IMR-90 (cell line): ENCODE measurements at regions not wholly inside any gene's neighbourhood (a gene's known extent, or its start where the extent isn't known, plus 50 kb on each side); places are given as distances from the start of the nearest gene placed in this dataset.

Source experiments
- ATAC-seq: fragments of 200-7000 bp; cut with Tn5 transposase; 2 replicates; pipeline ENCODE4 v1.9.1; 2020; ENCODE audit warnings: low read depth, mild to moderate bottlenecking, moderate library complexity
- BruUV-seq: library from RNA; stranded (reverse); fragments of 400-500 nt; replicated peaks from 2 replicates; lab custom pipeline; 2021; lab: Mats Ljungman, UMichigan
- CTCF ChIA-PET: fragments of 300-600 bp; formaldehyde crosslinking; extraction: SDS; loops from one replicate; lab custom pipeline; 2021; ENCODE audit warnings: antibody characterized with exemption; lab: Yijun Ruan, JAX
- POLR2A ChIA-PET: fragments of 300-600 bp; sonication (Branson Sonifier 250); formaldehyde crosslinking; loops from one replicate; lab custom pipeline; 2022; ENCODE audit warnings: antibody characterized with exemption; ENCODE audit not compliant: unreplicated experiment; lab: Charles Lee
- DNase-seq: peaks from one replicate; pipeline ENCODE4 v3.0.0; 2013
- H2AFZ ChIP-seq: replicated peaks from 2 replicates; pipeline ENCODE3; 2013; ENCODE audit warnings: low read length, mild to moderate bottlenecking; ENCODE audit not compliant: poor library complexity
- H2AK5ac ChIP-seq: 2 replicates; pipeline ENCODE4 v1.6.1; 2013; ENCODE audit warnings: low read depth, low read length, inconsistent platforms
- H2AK9ac ChIP-seq: replicated peaks from 2 replicates; pipeline ENCODE3; 2013; ENCODE audit warnings: mild to moderate bottlenecking, low read depth, low read length, moderate library complexity; ENCODE audit not compliant: poor library complexity
- H2BK120ac ChIP-seq: 2 replicates; pipeline ENCODE4 v1.6.1; 2013; ENCODE audit warnings: low read depth, low read length, inconsistent platforms
- H2BK15ac ChIP-seq: 3 replicates; pipeline ENCODE4 v1.6.1; 2013; ENCODE audit warnings: low read depth, low read length, inconsistent platforms
- H2BK20ac ChIP-seq: 2 replicates; pipeline ENCODE4 v1.6.1; 2013; ENCODE audit warnings: low read depth, mild to moderate bottlenecking, inconsistent platforms, low read length, moderate library complexity
- H2BK5ac ChIP-seq: 2 replicates; pipeline ENCODE4 v1.6.1; 2013; ENCODE audit warnings: mild to moderate bottlenecking, low read depth, low read length, inconsistent platforms; ENCODE audit not compliant: poor library complexity, severe bottlenecking
- H3K14ac ChIP-seq: replicated peaks from 2 replicates; pipeline ENCODE4 v1.6.1; 2013; ENCODE audit warnings: low read depth, low read length, inconsistent platforms
- H3K18ac ChIP-seq: 2 replicates; pipeline ENCODE4 v1.6.1; 2013; ENCODE audit warnings: low read depth, low read length, control low read depth
- H3K23ac ChIP-seq: 2 replicates; pipeline ENCODE4 v1.6.1; 2013; ENCODE audit warnings: low read depth, low read length, inconsistent platforms
- H3K27ac ChIP-seq: 2 replicates; pipeline ENCODE4 v1.5.1; 2013; ENCODE audit warnings: mild to moderate bottlenecking, control low read depth, low read length; ENCODE audit not compliant: insufficient read depth
- H3K27me3 ChIP-seq: 2 replicates; pipeline ENCODE4 v1.6.1; 2013; ENCODE audit warnings: low read length; ENCODE audit not compliant: control insufficient read depth, insufficient read depth
- H3K36me3 ChIP-seq: 2 replicates; pipeline ENCODE4 v1.6.1; 2013; ENCODE audit warnings: low read length, mixed read lengths; ENCODE audit not compliant: control insufficient read depth, insufficient read depth
- H3K4ac ChIP-seq: 2 replicates; pipeline ENCODE4 v1.6.1; 2013; ENCODE audit warnings: low read depth, low read length, inconsistent platforms
- H3K4me1 ChIP-seq: 2 replicates; pipeline ENCODE4 v1.6.1; 2013; ENCODE audit warnings: low read length, mixed read lengths; ENCODE audit not compliant: control insufficient read depth, insufficient read depth
- H3K4me2 ChIP-seq: 2 replicates; pipeline ENCODE4 v1.6.1; 2013; ENCODE audit warnings: low read depth, mild to moderate bottlenecking, control low read depth, low read length, moderate library complexity
- H3K4me3 ChIP-seq: 2 replicates; pipeline ENCODE4 v1.5.1; 2013; ENCODE audit warnings: low read depth, mild to moderate bottlenecking, control low read depth, low read length, moderate library complexity; ENCODE audit not compliant: insufficient read depth
- H3K56ac ChIP-seq: 2 replicates; pipeline ENCODE4 v1.6.1; 2013; ENCODE audit warnings: low read length, inconsistent platforms; ENCODE audit not compliant: insufficient read depth; ENCODE audit errors: extremely low read depth
- H3K79me1 ChIP-seq, 2 experiments: 2 replicates each; pipeline ENCODE4 v1.6.1; 2013; ENCODE audit warnings: low read length in 2 of 2, inconsistent platforms in 1 of 2, low read depth in 1 of 2
- H3K9ac ChIP-seq: 2 replicates; pipeline ENCODE4 v1.6.1; 2013; ENCODE audit warnings: low read depth, low read length, control low read depth
- H3K9me1 ChIP-seq: 2 replicates; pipeline ENCODE4 v1.6.1; 2013; ENCODE audit warnings: low read length, inconsistent platforms; ENCODE audit not compliant: insufficient read depth
- H3K9me3 ChIP-seq: 2 replicates; pipeline ENCODE4 v1.6.1; 2013; ENCODE audit warnings: low read length; ENCODE audit not compliant: control insufficient read depth, insufficient read depth
- H4K20me1 ChIP-seq: 2 replicates; pipeline ENCODE4 v1.6.1; 2013; ENCODE audit warnings: low read length, inconsistent platforms; ENCODE audit not compliant: insufficient read depth
- H4K5ac ChIP-seq: 2 replicates; pipeline ENCODE4 v1.6.1; 2013; ENCODE audit warnings: mild to moderate bottlenecking, low read depth, low read length, control low read depth
- H4K8ac ChIP-seq, 2 experiments: 2 replicates each; pipeline ENCODE4 v1.6.1; 2013; ENCODE audit warnings: low read depth in 2 of 2, low read length in 2 of 2, control low read depth in 1 of 2, inconsistent platforms in 1 of 2
- H4K91ac ChIP-seq: 2 replicates; pipeline ENCODE4 v1.6.1; 2013; ENCODE audit warnings: low read depth, low read length, inconsistent platforms; ENCODE audit not compliant: insufficient read depth
- CEBPB ChIP-seq: IDR thresholded peaks from 2 replicates; pipeline ENCODE4 v1.6.1; 2012; ENCODE audit warnings: low read depth, low read length, improper control_type of control experiment
- FOS ChIP-seq: fragments of 150-350 bp; IDR thresholded peaks from 2 replicates; pipeline ENCODE4 v1.6.1; 2016; ENCODE audit warnings: low read depth, low read length
- MAZ ChIP-seq: IDR thresholded peaks from 2 replicates; pipeline ENCODE4 v1.6.1; 2012; ENCODE audit warnings: low read depth, mild to moderate bottlenecking, low read length, improper control_type of control experiment, moderate library complexity, borderline replicate concordance
- MXI1 ChIP-seq: IDR thresholded peaks from 2 replicates; pipeline ENCODE4 v1.6.1; 2012; ENCODE audit warnings: low read depth, mild to moderate bottlenecking, low read length, moderate library complexity, borderline replicate concordance
- RCOR1 ChIP-seq: IDR thresholded peaks from 2 replicates; pipeline ENCODE4 v1.6.1; 2012; ENCODE audit warnings: mild to moderate bottlenecking, low read length, improper control_type of control experiment; ENCODE audit not compliant: insufficient replicate concordance
- RFX5 ChIP-seq: IDR thresholded peaks from 2 replicates; pipeline ENCODE4 v1.8.0; 2012; ENCODE audit warnings: low read depth, mild to moderate bottlenecking, low read length, moderate library complexity
- WGBS, 2 experiments: methylation state at CpG; one replicate each; pipeline versions ENCODE4 v1.1.5 to v1.1.7; 2013; ENCODE audit warnings: missing lambda C conversion rate in 2 of 2; ENCODE audit not compliant: insufficient read length in 1 of 2; ENCODE audit errors: extremely low coverage in 2 of 2; 5-methylcytosine and 5-hydroxymethylcytosine counted together
- dilution Hi-C: fragments of 300-500 bp; cut with HindIII; formaldehyde crosslinking; loops from one replicate; pipeline ENCODE4 v1.14.3; 2018; ENCODE audit warnings: low sequenced_read_pairs; ENCODE audit not compliant: unreplicated experiment
- in situ Hi-C: fragments of 300-500 bp; cut with MboI; formaldehyde crosslinking; loops from 3 replicates; pipeline ENCODE4 v1.14.3; 2019; ENCODE audit warnings: low sequenced_read_pairs, inconsistent platforms, mixed read lengths
- intact Hi-C: fragments of 100-400 bp; cut with micrococcal nuclease; formaldehyde crosslinking; loops from 2 replicates; pipeline ENCODE4 v1.10.0; 2022

- peak overlapping the region in 1 of 2 experiments; percentile 5; a peak in 1 of 4 replicates for H4K8ac ChIP-seq
- H3K56ac ChIP-seq = no peak overlapping the region
- H4K5ac ChIP-seq = no peak overlapping the region
- BruUV-seq = no TSS peak
- no peaks in the 10 kb centered on the region for H3K36me3 ChIP-seq
- CTCF ChIA-PET = interaction anchor here (1.1 kb wide), 1 partner anchor 10 kb away, joined by 4 read pairs; no protein-coding TSS in a partner anchor
- no peak overlapping the region for H3K27ac ChIP-seq
- H3K4me1 ChIP-seq = peaks cover 21% of the 10 kb centered on the region
- DNase-seq (no peak), ATAC-seq (no peak)
- no peak overlapping the region for H2AFZ ChIP-seq
- no peak overlapping the region for H3K9ac ChIP-seq
- peaks cover 25% of the 10 kb centered on the region for H3K9me1 ChIP-seq
- no peaks in the 10 kb centered on the region for H4K20me1 ChIP-seq
- intact Hi-C loops (no loop called here), in situ Hi-C loops (no loop called here), dilution Hi-C loops (no loop called here)
- H3K4ac ChIP-seq = peak overlapping the region; percentile 28; the same call in 1 of the 2 replicates
- no peak overlapping the region for H2BK5ac ChIP-seq
- no peaks in the 10 kb centered on the region for H3K9me3 ChIP-seq
- H3K23ac ChIP-seq = no peak overlapping the region
- POLR2A ChIA-PET = interaction anchor here (1.1 kb wide), 1 partner anchor 15 kb away, joined by 3 read pairs; no protein-coding TSS in a partner anchor
- peaks cover 0 to 18% of the 10 kb centered on the region in 2 experiments; a peak in 2 of 4 replicates for H3K79me1 ChIP-seq
- H3K4me2 ChIP-seq = no peak overlapping the region
- H2AK5ac ChIP-seq = peak overlapping the region; percentile 10
- peak overlapping the region; percentile 60; the same call in 1 of the 3 replicates for H2BK15ac ChIP-seq
- peak overlapping the region; percentile 6; the same call in 1 of the 2 replicates for H4K91ac ChIP-seq
- H2BK20ac ChIP-seq = peak overlapping the region; percentile 65; the same call in 1 of the 2 replicates
- H2AK9ac ChIP-seq = no peak overlapping the region
- WGBS, 2 experiments = 100% methylated on average over 1 of the region's 8 CpGs; no CpG with 5 or more reads in 1 of the 2 experiments
- H3K27me3 ChIP-seq = no peaks in the 10 kb centered on the region
- H3K14ac ChIP-seq = no peak overlapping the region
- H3K18ac ChIP-seq = no peak overlapping the region
- H3K4me3 ChIP-seq = no peak overlapping the region
- H2BK120ac ChIP-seq = peak overlapping the region; percentile 76
- TF ChIP-seq MAZ (no peak), FOS (no peak), MXI1 (no peak), RFX5 (no peak), RCOR1 (no peak), CEBPB (no peak)
Observed at GRCh38 chr10:31149835-31150512, 118.3 kb upstream of the ZNF438 start.
